PC-3 (cell line): ENCODE measurements at regions not wholly inside any gene's neighbourhood (a gene's known extent, or its start where the extent isn't known, plus 50 kb on each side); places are given as distances from the start of the nearest gene placed in this dataset.

Experiments
- EZH2 ChIP-seq: fragments of 300-600 bp; sonication (generic); IDR thresholded peaks from one replicate; pipeline ENCODE4 v1.6.1; 2017; ENCODE audit warnings: antibody characterized with exemption, mild to moderate bottlenecking, low read length; ENCODE audit not compliant: unreplicated experiment
- EZH2phosphoT487 ChIP-seq: fragments of 300-600 bp; sonication (generic); IDR thresholded peaks from 2 replicates; pipeline ENCODE4 v1.6.1; 2018; ENCODE audit warnings: mild to moderate bottlenecking, antibody characterized with exemption, low read length, borderline replicate concordance
- TF ChIP-seq, protein P1 (sequence below): fragments of 300-600 bp; sonication (generic); conservative IDR thresholded peaks from 2 replicates; pipeline ENCODE4 v1.5.1; 2017; ENCODE audit warnings: antibody characterized with exemption, low read depth, mild to moderate bottlenecking, low read length

DNA sequence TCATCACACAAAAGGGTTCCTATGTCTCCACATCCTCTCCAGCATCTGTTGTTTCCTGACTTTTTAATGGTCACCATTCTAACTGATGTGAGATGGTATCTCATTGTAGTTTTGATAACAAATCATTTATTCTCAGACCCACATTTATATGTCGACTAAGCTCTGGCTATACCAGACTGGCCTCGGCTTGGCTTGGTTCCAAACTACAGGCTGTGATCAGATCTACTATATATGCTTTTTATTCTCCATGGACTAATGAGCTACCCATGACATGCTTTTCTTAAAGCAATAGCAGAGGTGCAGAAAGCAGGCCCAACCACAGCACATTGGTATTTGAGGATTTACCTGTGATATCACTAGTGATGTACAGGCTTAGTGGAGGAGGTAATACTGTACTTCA is 139.8 kb upstream of the PGR start:
- TF ChIP-seq, protein P1, sequence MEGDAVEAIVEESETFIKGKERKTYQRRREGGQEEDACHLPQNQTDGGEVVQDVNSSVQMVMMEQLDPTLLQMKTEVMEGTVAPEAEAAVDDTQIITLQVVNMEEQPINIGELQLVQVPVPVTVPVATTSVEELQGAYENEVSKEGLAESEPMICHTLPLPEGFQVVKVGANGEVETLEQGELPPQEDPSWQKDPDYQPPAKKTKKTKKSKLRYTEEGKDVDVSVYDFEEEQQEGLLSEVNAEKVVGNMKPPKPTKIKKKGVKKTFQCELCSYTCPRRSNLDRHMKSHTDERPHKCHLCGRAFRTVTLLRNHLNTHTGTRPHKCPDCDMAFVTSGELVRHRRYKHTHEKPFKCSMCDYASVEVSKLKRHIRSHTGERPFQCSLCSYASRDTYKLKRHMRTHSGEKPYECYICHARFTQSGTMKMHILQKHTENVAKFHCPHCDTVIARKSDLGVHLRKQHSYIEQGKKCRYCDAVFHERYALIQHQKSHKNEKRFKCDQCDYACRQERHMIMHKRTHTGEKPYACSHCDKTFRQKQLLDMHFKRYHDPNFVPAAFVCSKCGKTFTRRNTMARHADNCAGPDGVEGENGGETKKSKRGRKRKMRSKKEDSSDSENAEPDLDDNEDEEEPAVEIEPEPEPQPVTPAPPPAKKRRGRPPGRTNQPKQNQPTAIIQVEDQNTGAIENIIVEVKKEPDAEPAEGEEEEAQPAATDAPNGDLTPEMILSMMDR, result no peak
- TF ChIP-seq EZH2, result no peak
- no peak for TF ChIP-seq EZH2phosphoT487
